ENCODE measurements at regions not wholly inside any gene's neighbourhood (a gene's known extent, or its start where the extent isn't known, plus 50 kb on each side); places are given as distances from the start of the nearest gene placed in this dataset.

GRCh38 chr3:110900576-110900975 is 171.0 kb upstream of the NECTIN3 start:
- TF ChIP-seq CTCF (IDR thresholded peaks at IDR 0.05; ENCODE audit: low read depth, low read length, missing input control) (no peak), REST (IDR thresholded peaks at IDR 0.05) (no peak), RAD21 (IDR thresholded peaks at IDR 0.05) (no peak), HNF4G (IDR thresholded peaks at IDR 0.05) (no peak), TAF1 (conservative IDR thresholded peaks at IDR 0.05) (no peak), MAX (IDR thresholded peaks at IDR 0.05) (no peak), GABPA (IDR thresholded peaks at IDR 0.05 in 1 of 2, conservative IDR thresholded peaks at IDR 0.05 in 1 of 2) (no peak), RXRA (IDR thresholded peaks at IDR 0.05) (no peak), ZBTB33 (IDR thresholded peaks at IDR 0.05) (no peak), SP1 (IDR thresholded peaks at IDR 0.05) (no peak)
